OCI-LY7 (cell line): ENCODE measurements at regions not wholly inside any gene's neighbourhood (a gene's known extent, or its start where the extent isn't known, plus 50 kb on each side); places are given as distances from the start of the nearest gene placed in this dataset.
"Not testable (repeated sequence)": the region's sequence is repeated elsewhere in the genome, so short reads cannot be mapped to it uniquely, and the experiment has no call there.

Source experiments
- BruUV-seq: library from RNA; stranded (reverse); fragments of 400-500 nt; replicated peaks from 2 replicates; lab custom pipeline; 2021; lab: Mats Ljungman, UMichigan
- CTCF ChIA-PET: fragments of 300-600 bp; sonication (Branson Sonifier 250); formaldehyde crosslinking; loops from one replicate; lab custom pipeline; 2022; ENCODE audit warnings: antibody characterized with exemption; ENCODE audit not compliant: unreplicated experiment; lab: Charles Lee
- POLR2A ChIA-PET: fragments of 300-600 bp; sonication (Branson Sonifier 250); formaldehyde crosslinking; loops from one replicate; lab custom pipeline; 2022; ENCODE audit warnings: antibody characterized with exemption; lab: Charles Lee
- DNase-seq: peaks from one replicate; pipeline ENCODE4 v3.0.0-alpha.2; 2015; ENCODE audit warnings: low spot score
- H2AFZ ChIP-seq: fragments of 200-600 bp; sonication (generic), shearing (Covaris generic); 2 replicates; pipeline ENCODE4 v1.6.1; 2014; ENCODE audit warnings: mild to moderate bottlenecking, antibody characterized with exemption, low read length, moderate library complexity
- H3K27ac ChIP-seq: fragments of 200-600 bp; sonication (generic); 2 replicates; pipeline ENCODE4 v1.5.1; 2014; ENCODE audit warnings: mixed run types, low read depth, mild to moderate bottlenecking, moderate library complexity, low read length, inconsistent platforms; ENCODE audit not compliant: poor library complexity, severe bottlenecking
- H3K36me3 ChIP-seq: fragments of 200-600 bp; sonication (generic); 2 replicates; pipeline ENCODE4 v1.6.1; 2014; ENCODE audit warnings: mild to moderate bottlenecking, antibody characterized with exemption, low read length, moderate library complexity, mixed read lengths; ENCODE audit not compliant: insufficient read depth
- H3K4me1 ChIP-seq: fragments of 200-600 bp; sonication (generic); 2 replicates; pipeline ENCODE4 v1.5.1; 2014; ENCODE audit warnings: mild to moderate bottlenecking, low read length; ENCODE audit not compliant: insufficient read depth, poor library complexity, severe bottlenecking
- H3K4me2 ChIP-seq: fragments of 200-600 bp; sonication (generic); 2 replicates; pipeline ENCODE4 v1.6.1; 2014; ENCODE audit warnings: mild to moderate bottlenecking, low read length
- H3K4me3 ChIP-seq: fragments of 200-600 bp; sonication (generic); 2 replicates; pipeline ENCODE4 v1.5.1; 2014; ENCODE audit warnings: mild to moderate bottlenecking, low read depth, low read length; ENCODE audit not compliant: poor library complexity, severe bottlenecking
- H3K79me2 ChIP-seq: fragments of 200-600 bp; sonication (generic); 2 replicates; pipeline ENCODE4 v1.6.1; 2016; ENCODE audit warnings: low read depth, mild to moderate bottlenecking, low read length, moderate library complexity, mixed read lengths; ENCODE audit not compliant: insufficient read depth
- H3K9me2 ChIP-seq: fragments of 200-600 bp; sonication (generic); 2 replicates; pipeline ENCODE4 v1.6.1; 2016; ENCODE audit warnings: mild to moderate bottlenecking, low read length, mixed read lengths; ENCODE audit not compliant: insufficient read depth
- H3K9me3 ChIP-seq: fragments of 200-600 bp; sonication (generic); 2 replicates; pipeline ENCODE4 v1.6.1; 2014; ENCODE audit warnings: mild to moderate bottlenecking, mixed run types, low read length, mixed read lengths
- H4K20me1 ChIP-seq: fragments of 200-600 bp; sonication (generic); 2 replicates; pipeline ENCODE4 v1.6.1; 2014; ENCODE audit warnings: mild to moderate bottlenecking, antibody characterized with exemption, low read length, moderate library complexity, mixed read lengths; ENCODE audit not compliant: insufficient read depth
- EZH2phosphoT487 ChIP-seq: fragments of 200-600 bp; sonication (generic); IDR thresholded peaks from 2 replicates; pipeline ENCODE4 v1.6.1; 2018; ENCODE audit warnings: low read depth, borderline replicate concordance, mild to moderate bottlenecking, mixed run types, antibody characterized with exemption, low read length, moderate library complexity, mixed read lengths
- intact Hi-C: fragments of 100-400 bp; cut with micrococcal nuclease; formaldehyde crosslinking; loops from one replicate; pipeline ENCODE4 v1.10.0; 2022; ENCODE audit not compliant: unreplicated experiment
- TF ChIP-seq, protein P1 (sequence below): fragments of 200-600 bp; sonication (generic); conservative IDR thresholded peaks from 2 replicates; pipeline ENCODE4 v1.5.1; 2014; ENCODE audit warnings: mild to moderate bottlenecking, antibody characterized with exemption, low read length, moderate library complexity, mixed read lengths

DNA sequence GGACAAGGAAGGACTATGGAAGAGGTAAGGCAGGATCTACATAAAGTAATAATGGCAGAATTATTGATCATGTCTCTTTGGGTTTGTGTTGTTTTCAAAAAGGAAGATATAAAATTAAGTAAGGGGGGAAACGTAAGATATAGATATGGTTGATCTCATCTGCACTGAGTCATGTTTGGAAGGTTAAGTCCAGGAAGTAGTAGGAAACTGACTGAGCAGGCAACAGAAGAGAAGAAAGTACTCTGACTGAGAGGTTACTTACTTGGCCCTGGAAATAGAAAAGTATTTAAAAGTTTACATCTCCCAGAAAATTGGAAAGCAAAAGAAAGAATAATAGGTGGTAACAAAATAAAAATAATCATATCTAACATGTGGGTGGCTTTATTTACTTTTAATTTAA is 405.3 kb upstream of the RGMB start:
- POLR2A ChIA-PET: interaction anchor here (0.5 kb wide), 1 partner anchor 332 kb away, joined by 3 read pairs; no protein-coding TSS in a partner anchor
- TF ChIP-seq EZH2phosphoT487: no peak
- TF ChIP-seq, protein P1, sequence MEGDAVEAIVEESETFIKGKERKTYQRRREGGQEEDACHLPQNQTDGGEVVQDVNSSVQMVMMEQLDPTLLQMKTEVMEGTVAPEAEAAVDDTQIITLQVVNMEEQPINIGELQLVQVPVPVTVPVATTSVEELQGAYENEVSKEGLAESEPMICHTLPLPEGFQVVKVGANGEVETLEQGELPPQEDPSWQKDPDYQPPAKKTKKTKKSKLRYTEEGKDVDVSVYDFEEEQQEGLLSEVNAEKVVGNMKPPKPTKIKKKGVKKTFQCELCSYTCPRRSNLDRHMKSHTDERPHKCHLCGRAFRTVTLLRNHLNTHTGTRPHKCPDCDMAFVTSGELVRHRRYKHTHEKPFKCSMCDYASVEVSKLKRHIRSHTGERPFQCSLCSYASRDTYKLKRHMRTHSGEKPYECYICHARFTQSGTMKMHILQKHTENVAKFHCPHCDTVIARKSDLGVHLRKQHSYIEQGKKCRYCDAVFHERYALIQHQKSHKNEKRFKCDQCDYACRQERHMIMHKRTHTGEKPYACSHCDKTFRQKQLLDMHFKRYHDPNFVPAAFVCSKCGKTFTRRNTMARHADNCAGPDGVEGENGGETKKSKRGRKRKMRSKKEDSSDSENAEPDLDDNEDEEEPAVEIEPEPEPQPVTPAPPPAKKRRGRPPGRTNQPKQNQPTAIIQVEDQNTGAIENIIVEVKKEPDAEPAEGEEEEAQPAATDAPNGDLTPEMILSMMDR: no peak
- intact Hi-C loops: no loop called here
- no peaks in the 10 kb centered on the region for H3K79me2 ChIP-seq
- H2AFZ ChIP-seq: no peak overlapping the region
- H3K4me1 ChIP-seq: no peaks in the 10 kb centered on the region
- H3K9me3 ChIP-seq: no peaks in the 10 kb centered on the region
- no TSS peak for BruUV-seq
- no peak overlapping the region for H3K4me3 ChIP-seq
- H3K36me3 ChIP-seq: no peaks in the 10 kb centered on the region
- H3K4me2 ChIP-seq: no peak overlapping the region
- no peak overlapping the region for H3K27ac ChIP-seq
- H4K20me1 ChIP-seq: no peaks in the 10 kb centered on the region
- CTCF ChIA-PET: no interaction called here
- no peak for DNase-seq
- H3K9me2 ChIP-seq: no peaks in the 10 kb centered on the region

DNA sequence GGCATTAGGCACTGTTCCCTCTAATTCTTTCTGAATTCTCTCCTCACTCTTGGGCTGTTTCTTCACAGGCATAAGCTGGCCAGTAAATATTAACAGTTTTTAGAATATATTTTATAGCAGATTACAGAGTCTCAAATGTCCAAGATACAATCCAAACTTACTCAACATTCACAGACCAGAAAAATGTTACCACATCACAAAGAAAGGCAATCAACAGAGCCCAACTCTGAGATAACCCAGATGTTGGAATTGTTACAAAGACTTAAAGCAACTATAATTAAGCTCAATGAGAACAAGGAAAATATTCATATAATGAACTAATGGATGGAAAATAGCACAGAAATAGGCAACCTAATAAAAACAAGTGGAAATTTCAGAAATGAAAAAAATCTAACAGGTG is 401.1 kb upstream of the RGMB start:
- Histone ChIP-seq H2AFZ (no peak overlapping the region), H3K36me3 (no peaks in the 10 kb centered on the region), H3K27ac (no peak overlapping the region), H3K9me2 (no peaks in the 10 kb centered on the region), H3K4me3 (no peak overlapping the region), H3K4me1 (no peaks in the 10 kb centered on the region), H3K9me3 (no peaks in the 10 kb centered on the region), H3K79me2 (no peaks in the 10 kb centered on the region), H4K20me1 (no peaks in the 10 kb centered on the region), H3K4me2 (no peak overlapping the region)
- POLR2A ChIA-PET: interaction anchor here (0.5 kb wide), 1 partner anchor 1092 kb away, joined by 3 read pairs; no protein-coding TSS in a partner anchor
- BruUV-seq: no TSS peak
- CTCF ChIA-PET: no interaction called here
- TF ChIP-seq EZH2phosphoT487: no peak
- TF ChIP-seq, protein P1: no peak
- intact Hi-C loops: no loop called here
- DNase-seq: no peak

DNA sequence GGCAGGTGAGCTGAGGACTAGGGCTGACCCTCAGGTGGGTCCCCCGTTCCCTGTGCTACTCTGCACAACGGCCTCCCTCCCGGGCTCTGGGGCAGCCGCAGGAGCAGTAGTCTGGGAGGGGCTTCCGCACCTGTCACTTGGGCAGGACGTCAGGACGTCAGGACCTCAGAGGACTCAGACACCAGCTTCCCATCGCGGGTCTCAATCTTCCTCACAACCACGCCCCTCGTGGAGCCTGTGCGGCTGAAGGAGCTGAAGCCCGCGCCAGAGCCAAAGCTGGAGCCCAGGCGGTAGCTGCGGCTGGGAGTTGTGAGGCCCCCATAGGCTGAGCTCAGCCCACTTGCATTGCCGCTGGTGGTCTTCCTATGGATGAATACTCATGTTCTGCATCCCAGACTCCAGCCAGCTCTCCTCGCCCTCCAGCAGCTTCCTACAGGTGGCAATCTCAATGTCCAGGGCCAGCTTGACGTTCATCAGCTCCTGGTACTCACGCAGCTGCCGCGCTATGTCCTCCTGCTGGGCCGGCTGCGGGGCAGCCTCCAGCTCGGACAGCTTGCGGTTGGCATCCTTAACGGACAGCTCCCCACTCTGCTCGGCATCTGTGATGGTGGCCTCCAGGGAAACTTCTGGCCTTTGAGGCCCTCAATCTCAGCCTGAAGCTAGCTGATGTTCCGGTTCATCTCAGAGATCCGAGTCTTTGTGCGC is 381.4 kb upstream of the RGMB start:
- no TSS peak for BruUV-seq
- Histone ChIP-seq H3K4me1 (no peaks in the 10 kb centered on the region), H3K9me2 (no peaks in the 10 kb centered on the region), H3K36me3 (no peaks in the 10 kb centered on the region), H2AFZ (no peak overlapping the region), H3K9me3 (no peaks in the 10 kb centered on the region), H3K27ac (no peak overlapping the region), H4K20me1 (no peaks in the 10 kb centered on the region), H3K79me2 (no peaks in the 10 kb centered on the region), H3K4me2 (no peak overlapping the region), H3K4me3 (no peak overlapping the region)
- DNase-seq: no peak
- TF ChIP-seq, protein P1: no peak
- no peak for TF ChIP-seq EZH2phosphoT487
- POLR2A ChIA-PET: interaction anchor here (0.9 kb wide), 1 partner anchor 16 kb away, joined by 6 read pairs; no protein-coding TSS in a partner anchor
- CTCF ChIA-PET: interaction anchor here (1.3 kb wide), 1 partner anchor 22 kb away, joined by 3 read pairs; no protein-coding TSS in a partner anchor
- intact Hi-C loops: no loop called here

DNA sequence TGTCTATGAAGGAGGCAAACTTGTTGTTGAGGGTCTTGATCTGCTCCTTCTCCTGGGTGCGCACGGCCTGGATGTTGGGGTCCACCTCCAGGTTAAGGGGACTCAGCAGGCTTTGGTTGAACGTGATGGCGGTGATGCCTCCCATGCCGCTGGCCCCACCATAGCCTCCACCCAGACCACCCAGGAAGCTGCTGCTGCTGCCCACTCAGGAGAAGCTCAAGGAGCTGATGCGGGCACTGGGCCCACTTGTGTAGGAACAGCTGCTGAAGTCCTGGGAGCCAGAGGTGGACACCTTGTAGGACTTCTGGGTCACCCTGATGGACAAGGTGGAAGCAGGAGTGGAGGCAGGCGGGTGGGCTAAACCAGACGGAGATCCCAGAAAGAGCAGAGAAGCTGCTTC is 380.3 kb upstream of the RGMB start:
- H3K4me3 ChIP-seq, H3K4me2 ChIP-seq, H4K20me1 ChIP-seq, H3K79me2 ChIP-seq, BruUV-seq, H3K4me1 ChIP-seq, H3K9me2 ChIP-seq, H3K36me3 ChIP-seq, CTCF ChIA-PET, H2AFZ ChIP-seq, H3K27ac ChIP-seq, intact Hi-C loops, H3K9me3 ChIP-seq, DNase-seq: not testable (repeated sequence)
- POLR2A ChIA-PET: interaction anchor here (0.6 kb wide), 1 partner anchor 231 kb away, joined by 3 read pairs; no protein-coding TSS in a partner anchor
